Retina (tissue), 1 donor: ENCODE measurements at regions not wholly inside any gene's neighbourhood (a gene's known extent, or its start where the extent isn't known, plus 50 kb on each side); places are given as distances from the start of the nearest gene placed in this dataset.

ENCODE experiments used
- DNase-seq: peaks from one replicate; pipeline ENCODE4 v3.0.0-alpha.2; 2016

- no peak for DNase-seq
Observed at GRCh38 chr10:65323802-65324201, 1602.0 kb upstream of the LRRTM3 start.

DNA sequence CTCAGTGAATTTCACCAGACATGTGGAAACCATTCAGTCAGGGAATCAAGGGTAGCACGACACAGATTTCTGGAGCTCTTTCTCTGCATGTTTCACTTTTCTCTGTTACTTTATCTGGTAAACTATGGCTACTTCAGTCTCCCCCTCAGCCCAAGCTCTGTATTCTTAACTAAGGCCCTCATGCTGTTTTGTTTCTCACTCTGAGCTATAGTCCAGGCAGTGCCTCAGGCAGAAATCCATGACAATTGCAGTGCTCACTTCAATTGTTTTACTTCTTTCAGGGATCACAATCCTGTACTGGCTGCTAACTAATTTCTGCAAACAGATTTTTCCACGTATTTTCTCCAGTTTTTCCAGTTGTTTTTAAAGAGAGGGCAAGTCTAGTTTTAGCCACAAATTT lies 1599.9 kb upstream of the LRRTM3 start:
- no peak for DNase-seq

DNA sequence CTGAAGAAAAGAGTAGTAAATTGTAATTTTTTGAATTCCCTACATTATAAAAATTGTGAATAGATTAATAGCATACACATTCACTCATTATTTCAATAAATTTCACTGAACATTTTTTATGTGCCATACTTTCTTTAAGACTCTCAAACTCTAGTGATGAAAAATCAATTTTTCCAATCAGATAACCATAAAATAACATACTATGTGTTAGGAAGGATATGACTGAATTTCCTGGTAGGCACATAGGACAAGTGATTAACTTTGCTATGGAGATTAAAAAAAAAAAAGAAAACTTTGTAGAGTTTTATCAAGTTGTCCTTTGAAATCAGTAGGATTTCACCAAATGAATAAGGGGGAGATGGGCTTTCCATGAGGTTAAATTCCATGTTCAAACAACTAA lies 1597.3 kb upstream of the LRRTM3 start:
- no peak for DNase-seq

GRCh38 chr10:65335311-65335710 lies 1590.5 kb upstream of the LRRTM3 start:
- DNase-seq, result no peak

DNA sequence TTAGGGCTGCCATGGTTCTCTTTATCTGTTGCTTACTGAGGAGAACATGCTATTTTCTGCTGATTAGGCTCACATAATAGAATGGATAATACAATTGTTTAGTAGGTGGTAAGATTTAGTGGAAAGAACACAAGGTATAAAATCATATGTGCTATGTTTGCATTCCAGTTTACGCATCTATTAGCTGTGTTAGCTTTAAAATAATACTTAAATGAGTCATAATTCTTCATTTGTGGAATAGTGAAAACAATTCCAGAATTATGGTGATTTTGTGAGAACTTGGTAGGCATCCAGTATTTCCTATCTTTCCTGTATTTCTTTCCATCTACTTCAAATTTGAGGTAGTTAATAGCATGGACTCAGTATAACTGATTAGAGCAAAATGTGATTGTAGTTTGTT lies 1585.5 kb upstream of the LRRTM3 start:
- DNase-seq, result no peak

DNA sequence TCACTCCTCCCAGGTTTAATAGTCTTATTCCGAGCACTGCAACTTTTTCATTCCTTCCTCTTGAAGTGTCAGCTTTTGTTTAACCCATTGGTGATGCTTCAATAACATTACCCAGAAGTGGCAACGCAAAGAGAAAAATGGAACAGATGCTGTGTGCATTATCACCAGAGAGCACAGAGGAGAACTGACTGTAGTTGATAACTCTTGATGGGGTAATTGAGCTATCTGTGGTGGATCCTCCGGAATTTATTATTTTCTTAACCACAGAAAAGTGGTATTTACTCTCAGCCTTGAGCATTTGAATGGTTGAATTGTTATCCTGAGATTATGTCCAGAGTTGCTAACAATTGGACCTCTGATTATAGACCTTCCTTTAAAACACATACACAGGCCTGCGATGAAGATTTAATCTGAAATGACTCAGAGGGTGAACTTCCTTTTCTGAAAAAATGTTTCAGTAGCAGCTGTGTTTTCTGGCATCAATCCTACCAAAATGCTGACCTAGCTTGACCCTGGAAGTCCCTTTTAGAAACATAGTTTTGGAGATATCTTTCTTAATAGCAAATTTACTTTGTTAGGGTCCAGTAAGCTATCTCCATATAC lies 1584.4 kb upstream of the LRRTM3 start:
- DNase-seq, result no peak

GRCh38 chr10:65342245-65342644 lies 1583.6 kb upstream of the LRRTM3 start:
- DNase-seq, result no peak

- peak; percentile 10 for DNase-seq
Observed at GRCh38 chr10:65346466-65346865, 1579.4 kb upstream of the LRRTM3 start.

DNA sequence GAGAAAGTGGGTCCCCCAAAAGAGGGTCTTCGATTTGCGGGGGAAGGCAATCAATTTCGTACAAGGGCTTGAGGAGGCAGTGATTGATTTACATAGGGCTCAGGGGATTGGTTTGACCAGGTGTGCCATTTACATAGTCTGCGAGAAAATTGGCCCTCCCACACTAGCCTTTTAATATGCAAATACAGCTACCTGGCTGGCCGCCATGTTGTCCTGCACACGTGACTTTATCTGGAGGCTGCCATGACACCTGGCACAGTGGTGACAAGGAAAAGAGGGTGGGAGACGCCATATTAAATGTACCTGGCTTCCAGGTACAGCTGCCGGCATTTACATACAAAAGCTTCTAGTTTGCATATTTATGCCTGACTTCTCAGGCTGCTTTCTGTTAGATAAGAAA lies 1577.2 kb upstream of the LRRTM3 start:
- DNase-seq, result no peak

DNA sequence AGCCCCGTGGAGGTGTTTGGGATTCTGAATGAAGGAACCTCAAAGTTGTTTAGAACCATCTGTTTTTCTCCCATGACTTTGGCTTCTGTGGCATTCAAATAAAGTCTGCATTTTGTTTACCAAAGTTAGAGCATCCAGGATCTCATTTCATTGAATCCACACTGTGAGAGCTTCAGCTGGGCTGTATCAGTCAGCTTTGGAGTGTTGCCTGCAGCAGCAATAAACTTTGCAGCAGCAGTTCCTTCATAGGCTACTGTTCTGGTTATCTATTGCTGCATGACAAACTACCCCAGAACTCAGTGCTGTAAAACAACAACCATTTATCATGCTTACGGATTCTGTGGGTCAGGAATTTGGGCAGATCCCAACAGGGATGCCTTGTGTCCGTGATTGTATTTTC lies 1575.2 kb upstream of the LRRTM3 start:
- no peak for DNase-seq

DNA sequence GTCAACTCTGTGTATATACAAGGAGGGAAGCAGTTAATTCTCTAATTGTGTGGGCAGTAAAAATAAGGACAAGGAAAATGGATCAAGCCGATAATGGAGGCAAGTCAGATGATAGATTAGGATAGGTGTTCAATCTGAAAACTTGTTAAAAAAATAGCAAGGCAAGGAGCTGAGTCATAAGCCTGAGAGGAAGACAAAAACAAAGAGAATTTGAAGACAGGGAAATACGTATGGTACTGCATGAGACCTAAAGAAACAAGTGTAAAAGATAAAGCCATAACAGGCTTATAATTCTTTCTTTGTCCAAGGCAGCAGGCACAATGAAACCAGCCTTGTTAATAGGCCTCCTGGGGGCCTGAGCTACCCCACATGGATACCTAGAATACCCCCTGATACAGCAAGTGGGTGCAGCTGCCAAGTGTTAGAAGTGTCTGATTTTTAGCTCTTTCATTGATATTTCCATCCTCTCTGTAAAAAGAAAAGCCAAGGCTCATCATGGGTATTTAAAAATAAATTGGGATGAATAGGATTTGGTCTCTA lies 1570.6 kb upstream of the LRRTM3 start:
- DNase-seq, result no peak

GRCh38 chr10:65358565-65358964 lies 1567.3 kb upstream of the LRRTM3 start:
- no peak for DNase-seq

- no peak for DNase-seq
Observed at GRCh38 chr10:65360497-65360896, 1565.3 kb upstream of the LRRTM3 start.

DNA sequence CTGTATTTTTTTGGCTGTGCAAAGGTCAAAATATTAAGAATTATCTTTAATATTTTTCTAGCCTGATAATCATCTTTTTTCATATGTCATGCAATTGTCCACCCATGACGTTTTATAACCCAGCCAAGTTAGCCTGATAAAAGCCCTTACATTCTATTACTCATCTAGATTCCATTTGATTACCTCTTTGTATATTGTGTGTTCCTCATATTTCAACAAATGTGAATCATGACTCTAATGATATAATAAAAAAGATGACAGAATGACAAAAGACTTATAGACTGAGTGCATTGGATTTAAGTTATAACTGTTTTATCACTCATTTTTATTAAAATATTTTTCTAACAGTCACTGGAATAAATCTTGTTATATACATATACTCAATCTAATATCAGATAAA lies 1560.0 kb upstream of the LRRTM3 start:
- DNase-seq, result no peak

DNA sequence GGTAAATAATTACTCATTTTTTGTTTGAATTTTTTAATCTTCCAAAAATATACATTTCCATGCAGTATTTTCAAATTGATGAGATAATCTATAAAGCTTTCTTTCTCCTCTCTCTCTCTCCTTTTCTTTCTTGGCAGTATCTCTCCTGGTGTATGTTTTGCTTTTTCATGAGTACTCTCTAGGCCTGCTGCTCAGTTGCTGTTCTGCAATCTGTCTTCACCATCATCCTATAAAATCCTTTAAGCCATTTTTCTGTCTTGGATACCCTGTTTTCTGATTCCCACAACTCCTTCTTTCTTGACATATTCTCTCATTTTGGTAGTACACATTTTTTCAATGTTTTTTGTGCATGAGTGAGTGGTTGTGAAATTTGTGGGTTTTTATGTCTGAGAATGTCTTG lies 1558.1 kb upstream of the LRRTM3 start:
- DNase-seq, result no peak

DNA sequence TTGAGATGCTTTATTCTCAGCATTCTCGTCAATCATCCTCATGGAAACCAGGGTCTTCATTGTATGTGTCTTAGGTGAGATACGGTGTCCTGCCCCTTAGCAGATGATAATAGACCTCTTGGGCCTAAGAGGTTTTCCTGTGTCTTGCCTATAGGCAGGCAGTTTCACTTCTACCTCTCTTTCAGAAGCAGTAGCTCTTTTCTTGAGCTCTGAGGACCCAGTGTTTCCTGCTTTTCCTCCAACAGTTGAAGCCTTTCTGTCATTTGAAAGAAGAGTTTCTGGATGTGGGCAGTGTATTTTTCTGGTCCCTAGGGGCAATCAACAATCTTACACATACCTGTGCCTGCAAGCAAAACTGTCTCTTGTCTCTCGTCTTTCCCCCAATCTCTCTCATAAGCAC lies 1550.3 kb upstream of the LRRTM3 start:
- no peak for DNase-seq

- DNase-seq, result no peak
Observed at GRCh38 chr10:65377687-65378086, 1548.1 kb upstream of the LRRTM3 start.

- no peak for DNase-seq
Observed at GRCh38 chr10:65394502-65395297, 1531.1 kb upstream of the LRRTM3 start.

- DNase-seq, result no peak
Observed at GRCh38 chr10:65395631-65396030, 1530.2 kb upstream of the LRRTM3 start.

DNA sequence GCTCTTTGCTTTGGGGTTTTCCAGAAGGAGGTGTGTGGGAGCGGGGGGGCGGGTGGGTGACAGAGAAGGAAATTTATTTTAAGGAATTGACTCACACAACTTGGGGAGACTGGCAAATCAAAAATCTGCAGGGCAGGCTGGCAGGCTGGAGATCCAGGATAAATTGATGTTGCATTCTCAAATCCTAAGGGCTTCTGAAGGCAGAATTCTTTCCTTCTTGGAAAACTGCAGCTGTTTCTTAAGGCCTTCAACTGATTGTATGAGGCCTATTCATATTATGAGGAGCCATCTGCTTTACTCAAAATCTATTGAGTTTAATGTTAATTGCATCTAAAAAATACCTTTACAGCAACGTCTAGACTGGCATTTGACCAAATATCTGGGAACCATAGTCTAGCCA lies 1528.8 kb upstream of the LRRTM3 start:
- DNase-seq, result no peak

- DNase-seq, result no peak
Observed at GRCh38 chr10:65408401-65408800, 1517.4 kb upstream of the LRRTM3 start.

DNA sequence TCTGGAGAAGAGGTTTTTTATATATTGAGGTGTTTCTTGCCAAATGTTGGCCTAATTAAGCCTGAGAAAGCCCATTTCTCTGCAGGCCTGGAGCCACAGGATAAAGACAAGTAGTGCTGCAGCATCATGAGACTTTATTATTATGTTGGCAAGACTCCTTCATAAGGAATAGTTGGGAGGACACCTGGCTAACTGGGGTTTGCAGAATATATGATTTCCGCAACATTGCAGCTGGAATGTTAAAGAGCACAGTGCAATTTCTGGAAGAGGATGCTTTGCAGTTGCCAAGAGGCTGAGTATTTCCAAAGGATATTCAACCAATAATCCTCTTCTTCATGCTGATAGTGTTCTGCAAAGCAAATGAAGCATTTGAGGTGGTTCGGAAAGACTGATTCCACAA lies 1512.8 kb upstream of the LRRTM3 start:
- no peak for DNase-seq

DNA sequence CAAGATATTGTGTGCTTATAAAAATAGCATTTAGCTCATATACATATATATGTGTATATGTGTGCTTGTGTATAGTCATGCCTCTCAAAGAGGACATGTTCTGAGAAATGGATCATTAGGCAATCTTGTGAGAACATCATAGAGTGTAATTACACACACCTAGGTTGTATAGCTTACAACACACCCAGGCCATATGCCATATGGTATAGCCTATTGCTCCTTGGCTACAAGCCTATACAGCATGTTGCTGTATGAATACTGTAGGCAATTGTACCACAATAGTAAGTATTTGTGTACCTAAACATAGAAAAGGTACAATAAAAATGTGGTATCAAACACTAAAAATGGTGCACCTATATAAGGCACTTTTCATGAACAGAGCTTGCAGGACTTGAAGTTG lies 1510.5 kb upstream of the LRRTM3 start:
- DNase-seq, result no peak

DNA sequence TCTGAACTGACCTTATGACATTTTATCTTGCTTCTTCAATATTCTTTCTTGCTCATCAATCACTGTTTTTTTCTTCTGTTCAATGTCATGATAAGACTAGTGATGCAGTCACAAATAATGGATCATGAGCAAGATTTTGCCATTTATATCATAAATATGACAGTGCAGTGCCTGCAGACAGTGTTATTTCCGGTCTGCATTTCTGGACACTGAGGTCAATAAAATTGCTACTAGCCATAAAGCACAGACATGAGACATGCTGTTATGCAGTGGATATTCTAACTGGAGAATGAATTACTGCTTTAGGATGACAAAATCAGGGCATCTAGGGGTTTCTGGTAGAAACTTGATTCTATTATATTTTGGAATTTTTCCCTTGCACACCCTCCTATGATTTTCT lies 1509.7 kb upstream of the LRRTM3 start:
- no peak for DNase-seq

GRCh38 chr10:65419629-65420028 lies 1506.2 kb upstream of the LRRTM3 start:
- DNase-seq, result no peak
